Calu3 (cell line): ENCODE measurements at regions not wholly inside any gene's neighbourhood (a gene's known extent, or its start where the extent isn't known, plus 50 kb on each side); places are given as distances from the start of the nearest gene placed in this dataset.

Experiments used
- BruUV-seq: library from RNA; stranded (reverse); fragments of 400-500 nt; replicated peaks from 2 replicates; lab custom pipeline; 2021; lab: Mats Ljungman, UMichigan
- CTCF ChIA-PET: fragments of 300-600 bp; sonication (Branson Sonifier 250); formaldehyde crosslinking; loops from one replicate; lab custom pipeline; 2022; ENCODE audit warnings: antibody characterized with exemption; lab: Charles Lee
- DNase-seq: peaks from one replicate; pipeline ENCODE4 v3.0.0; 2022
- H3K27ac Mint-ChIP-seq: one replicate; pipeline ENCODE4 v1.8.0; 2022; ENCODE audit warnings: mixed read lengths; ENCODE audit not compliant: unreplicated experiment
- H3K27me3 Mint-ChIP-seq: one replicate; pipeline ENCODE4 v1.8.0; 2022; ENCODE audit warnings: mixed read lengths; ENCODE audit not compliant: unreplicated experiment
- H3K36me3 Mint-ChIP-seq: one replicate; pipeline ENCODE4 v1.8.0; 2022; ENCODE audit warnings: mild to moderate bottlenecking, moderate library complexity, mixed read lengths; ENCODE audit not compliant: insufficient read depth, unreplicated experiment
- H3K4me1 Mint-ChIP-seq: one replicate; pipeline ENCODE4 v1.8.0; 2022; ENCODE audit warnings: mild to moderate bottlenecking, low read depth, mixed read lengths; ENCODE audit not compliant: unreplicated experiment
- H3K4me3 Mint-ChIP-seq: one replicate; pipeline ENCODE4 v1.8.0; 2022; ENCODE audit warnings: mild to moderate bottlenecking, low read depth, moderate library complexity, mixed read lengths; ENCODE audit not compliant: unreplicated experiment
- H3K9me3 Mint-ChIP-seq: one replicate; pipeline ENCODE4 v1.8.0; 2022; ENCODE audit warnings: low read depth, mixed read lengths; ENCODE audit not compliant: unreplicated experiment
- CTCF ChIP-seq: fragments of 200-600 bp; IDR thresholded peaks from one replicate; pipeline ENCODE4 v1.8.0; 2022; ENCODE audit warnings: antibody characterized with exemption; ENCODE audit not compliant: unreplicated experiment
- intact Hi-C: fragments of 100-400 bp; cut with micrococcal nuclease; formaldehyde crosslinking; loops from one replicate; pipeline ENCODE4 v1.10.0; 2022; ENCODE audit not compliant: unreplicated experiment

- no peak for TF ChIP-seq CTCF
- DNase-seq = no peak
- Mint-ChIP-seq H3K36me3 (no peaks in the 10 kb centered on the region), H3K4me3 (no peak overlapping the region), H3K9me3 (peaks cover 5% of the 10 kb centered on the region), H3K27ac (no peak overlapping the region), H3K4me1 (no peaks in the 10 kb centered on the region), H3K27me3 (no peaks in the 10 kb centered on the region)
- CTCF ChIA-PET = no interaction called here
- no TSS peak for BruUV-seq
- intact Hi-C loops = no loop called here
These were observed 186.8 kb upstream of the TMEM229A start for GRCh38 chr7:124219681-124220080.

- BruUV-seq = no TSS peak
These were observed 175.8 kb upstream of the TMEM229A start for GRCh38 chr7:124208642-124209041.

DNA sequence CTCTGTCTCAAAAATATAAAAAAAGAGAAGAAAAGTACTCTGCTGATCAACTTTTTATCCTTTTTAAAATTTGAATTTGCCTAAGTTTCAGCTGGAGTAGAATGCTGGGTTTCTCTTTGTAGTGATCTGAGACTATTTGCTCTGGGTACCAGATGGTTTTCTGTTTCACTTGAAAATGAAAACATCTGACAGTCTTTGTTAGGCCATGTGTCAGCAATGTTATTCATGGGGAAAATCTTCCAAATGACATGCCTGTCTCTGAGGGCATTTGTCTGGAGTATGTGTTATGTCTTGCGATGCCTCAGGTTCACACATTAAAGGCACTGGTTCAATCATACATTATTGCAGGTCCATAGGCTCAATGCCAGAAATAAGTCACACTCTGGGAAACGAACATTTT, 175.3 kb upstream of the TMEM229A start:
- BruUV-seq = no TSS peak
- H3K9me3 Mint-ChIP-seq = peaks cover 2% of the 10 kb centered on the region
- H3K27me3 Mint-ChIP-seq = no peaks in the 10 kb centered on the region
- H3K27ac Mint-ChIP-seq = no peak overlapping the region
- DNase-seq = no peak
- H3K4me3 Mint-ChIP-seq = no peak overlapping the region
- no peak for TF ChIP-seq CTCF
- no peaks in the 10 kb centered on the region for H3K36me3 Mint-ChIP-seq
- CTCF ChIA-PET = no interaction called here
- intact Hi-C loops = no loop called here
- no peaks in the 10 kb centered on the region for H3K4me1 Mint-ChIP-seq

More at GRCh38 chr7:124208642-124209041, 175.8 kb upstream of the TMEM229A start:
- Mint-ChIP-seq H3K27me3 (no peaks in the 10 kb centered on the region), H3K4me1 (no peaks in the 10 kb centered on the region), H3K27ac (no peak overlapping the region), H3K9me3 (peaks cover 2% of the 10 kb centered on the region), H3K36me3 (no peaks in the 10 kb centered on the region), H3K4me3 (no peak overlapping the region)
- intact Hi-C loops = no loop called here
- no peak for DNase-seq
- no peak for TF ChIP-seq CTCF
- CTCF ChIA-PET = no interaction called here

- no peak for DNase-seq
- no peaks in the 10 kb centered on the region for H3K4me1 Mint-ChIP-seq
- CTCF ChIA-PET = no interaction called here
- peaks cover 5% of the 10 kb centered on the region for H3K9me3 Mint-ChIP-seq
- no peak overlapping the region for H3K4me3 Mint-ChIP-seq
- BruUV-seq = no TSS peak
- H3K36me3 Mint-ChIP-seq = no peaks in the 10 kb centered on the region
- no peaks in the 10 kb centered on the region for H3K27me3 Mint-ChIP-seq
- no peak for TF ChIP-seq CTCF
- H3K27ac Mint-ChIP-seq = no peak overlapping the region
- intact Hi-C loops = no loop called here
These were observed 172.7 kb upstream of the TMEM229A start for GRCh38 chr7:124205526-124205925.
